Neural progenitor cell (in vitro differentiated cells): ENCODE measurements at regions not wholly inside any gene's neighbourhood (a gene's known extent, or its start where the extent isn't known, plus 50 kb on each side); places are given as distances from the start of the nearest gene placed in this dataset.

Experiments
- DNase-seq: peaks from one replicate; pipeline ENCODE4 v3.0.0-alpha.2; 2016; ENCODE audit warnings: low spot score
- H2AFZ ChIP-seq: fragments of 200-600 bp; sonication (generic); replicated peaks from 2 replicates; pipeline ENCODE4 v1.6.1; 2016; ENCODE audit warnings: antibody characterized with exemption
- H3F3A ChIP-seq: fragments of 200-600 bp; sonication (generic); 2 replicates; pipeline ENCODE4 v1.6.1; 2016; ENCODE audit warnings: antibody characterized with exemption, low read depth
- H3K27ac ChIP-seq: fragments of 200-600 bp; sonication (generic); 2 replicates; pipeline ENCODE4 v1.5.1; 2016; ENCODE audit warnings: mild to moderate bottlenecking
- H3K27me3 ChIP-seq: fragments of 200-600 bp; sonication (generic); 2 replicates; pipeline ENCODE4 v1.6.1; 2016; ENCODE audit warnings: mild to moderate bottlenecking, moderate library complexity
- H3K36me3 ChIP-seq: fragments of 200-600 bp; sonication (generic); 2 replicates; pipeline ENCODE4 v1.5.1; 2016
- H3K4me1 ChIP-seq: fragments of 200-600 bp; sonication (generic); 2 replicates; pipeline ENCODE4 v1.6.1; 2016; ENCODE audit warnings: mixed run types
- H3K4me2 ChIP-seq: fragments of 200-600 bp; sonication (generic); 2 replicates; pipeline ENCODE4 v1.6.1; 2016
- H3K4me3 ChIP-seq: fragments of 200-600 bp; sonication (generic); 2 replicates; pipeline ENCODE4 v1.5.1; 2016
- H3K79me2 ChIP-seq: fragments of 200-600 bp; sonication (generic); 2 replicates; pipeline ENCODE4 v1.6.1; 2016; ENCODE audit warnings: low read depth
- H3K9ac ChIP-seq: fragments of 200-600 bp; sonication (generic); 2 replicates; pipeline ENCODE4 v1.6.1; 2016
- H3K9me3 ChIP-seq: fragments of 200-600 bp; sonication (generic); 2 replicates; pipeline ENCODE4 v1.5.1; 2016; ENCODE audit warnings: low read depth
- H4K20me1 ChIP-seq: fragments of 200-600 bp; sonication (generic); 2 replicates; pipeline ENCODE4 v1.6.1; 2016; ENCODE audit warnings: low read depth
- H3K27ac Mint-ChIP-seq: 3 replicates; pipeline ENCODE4 v1.8.0; 2021; ENCODE audit warnings: mixed read lengths
- H3K27me3 Mint-ChIP-seq: 2 replicates; pipeline ENCODE4 v1.8.0; 2022; ENCODE audit warnings: low read depth, mild to moderate bottlenecking, inconsistent platforms, moderate library complexity, mixed read lengths; ENCODE audit not compliant: insufficient read depth
- H3K36me3 Mint-ChIP-seq: 3 replicates; pipeline ENCODE4 v1.8.0; 2021; ENCODE audit warnings: mixed read lengths
- H3K4me1 Mint-ChIP-seq: 3 replicates; pipeline ENCODE4 v1.8.0; 2021; ENCODE audit warnings: mixed read lengths
- H3K4me3 Mint-ChIP-seq: 3 replicates; pipeline ENCODE4 v1.8.0; 2021; ENCODE audit warnings: mild to moderate bottlenecking, moderate library complexity, mixed read lengths
- H3K9me3 Mint-ChIP-seq: 3 replicates; pipeline ENCODE4 v1.8.0; 2020; ENCODE audit warnings: mixed read lengths
- EZH2 ChIP-seq: fragments of 200-600 bp; sonication (generic); IDR thresholded peaks from 2 replicates; pipeline ENCODE4 v1.6.1; 2017; ENCODE audit warnings: antibody characterized with exemption, mild to moderate bottlenecking, moderate library complexity
- EZH2phosphoT487 ChIP-seq: fragments of 200-600 bp; sonication (generic); IDR thresholded peaks from 2 replicates; pipeline ENCODE4 v1.6.1; 2017; ENCODE audit warnings: antibody characterized with exemption
- TF ChIP-seq, protein P1 (sequence below): fragments of 200-600 bp; sonication (generic); IDR thresholded peaks from 2 replicates; pipeline ENCODE4 v1.5.1; 2017; ENCODE audit warnings: antibody characterized with exemption, mild to moderate bottlenecking

DNA sequence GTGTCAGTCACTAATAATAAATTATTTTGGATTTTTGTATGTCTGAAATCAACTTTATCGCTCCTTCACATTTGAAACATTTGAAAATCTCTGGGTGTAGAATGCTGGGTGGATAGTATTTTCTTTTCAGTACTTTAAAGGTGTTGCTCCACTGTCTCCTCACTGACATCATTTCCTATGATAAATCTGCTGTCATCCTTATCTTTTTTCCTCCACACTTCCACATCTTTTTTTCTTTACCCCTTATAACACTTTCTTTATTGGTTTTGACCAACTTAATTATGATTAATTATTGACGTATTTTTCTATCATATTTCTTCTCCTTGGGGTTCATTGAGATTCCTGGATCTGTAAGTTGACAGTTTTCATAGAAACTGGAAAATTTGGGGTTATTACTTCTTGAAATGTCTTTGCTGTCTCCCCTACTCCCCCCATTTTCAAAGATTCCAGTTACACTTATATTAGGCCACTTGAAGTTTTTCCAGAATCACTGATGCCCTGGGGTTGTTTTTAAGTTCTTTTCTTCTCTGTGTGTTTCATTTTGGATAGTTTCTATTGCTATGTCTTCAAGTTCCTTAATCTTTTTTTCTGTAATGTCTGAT, 177.5 kb upstream of the DIO3 start:
- Histone ChIP-seq H3F3A (no peaks in the 10 kb centered on the region), H4K20me1 (no peaks in the 10 kb centered on the region), H2AFZ (no peak overlapping the region), H3K27ac (no peak overlapping the region), H3K4me3 (no peak overlapping the region), H3K27me3 (peaks cover under 1% of the 10 kb centered on the region), H3K4me1 (no peaks in the 10 kb centered on the region), H3K36me3 (peaks cover 6% of the 10 kb centered on the region), H3K9ac (no peak overlapping the region), H3K9me3 (peaks cover 8% of the 10 kb centered on the region), H3K79me2 (no peaks in the 10 kb centered on the region), H3K4me2 (no peak overlapping the region)
- DNase-seq = no peak
- Mint-ChIP-seq H3K4me3 (no peak overlapping the region), H3K27ac (no peak overlapping the region), H3K36me3 (no peaks in the 10 kb centered on the region), H3K27me3 (no peaks in the 10 kb centered on the region), H3K9me3 (peaks cover 34% of the 10 kb centered on the region), H3K4me1 (no peaks in the 10 kb centered on the region)
- TF ChIP-seq EZH2 (no peak), EZH2phosphoT487 (no peak)
- TF ChIP-seq, protein P1, sequence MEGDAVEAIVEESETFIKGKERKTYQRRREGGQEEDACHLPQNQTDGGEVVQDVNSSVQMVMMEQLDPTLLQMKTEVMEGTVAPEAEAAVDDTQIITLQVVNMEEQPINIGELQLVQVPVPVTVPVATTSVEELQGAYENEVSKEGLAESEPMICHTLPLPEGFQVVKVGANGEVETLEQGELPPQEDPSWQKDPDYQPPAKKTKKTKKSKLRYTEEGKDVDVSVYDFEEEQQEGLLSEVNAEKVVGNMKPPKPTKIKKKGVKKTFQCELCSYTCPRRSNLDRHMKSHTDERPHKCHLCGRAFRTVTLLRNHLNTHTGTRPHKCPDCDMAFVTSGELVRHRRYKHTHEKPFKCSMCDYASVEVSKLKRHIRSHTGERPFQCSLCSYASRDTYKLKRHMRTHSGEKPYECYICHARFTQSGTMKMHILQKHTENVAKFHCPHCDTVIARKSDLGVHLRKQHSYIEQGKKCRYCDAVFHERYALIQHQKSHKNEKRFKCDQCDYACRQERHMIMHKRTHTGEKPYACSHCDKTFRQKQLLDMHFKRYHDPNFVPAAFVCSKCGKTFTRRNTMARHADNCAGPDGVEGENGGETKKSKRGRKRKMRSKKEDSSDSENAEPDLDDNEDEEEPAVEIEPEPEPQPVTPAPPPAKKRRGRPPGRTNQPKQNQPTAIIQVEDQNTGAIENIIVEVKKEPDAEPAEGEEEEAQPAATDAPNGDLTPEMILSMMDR = no peak

DNA sequence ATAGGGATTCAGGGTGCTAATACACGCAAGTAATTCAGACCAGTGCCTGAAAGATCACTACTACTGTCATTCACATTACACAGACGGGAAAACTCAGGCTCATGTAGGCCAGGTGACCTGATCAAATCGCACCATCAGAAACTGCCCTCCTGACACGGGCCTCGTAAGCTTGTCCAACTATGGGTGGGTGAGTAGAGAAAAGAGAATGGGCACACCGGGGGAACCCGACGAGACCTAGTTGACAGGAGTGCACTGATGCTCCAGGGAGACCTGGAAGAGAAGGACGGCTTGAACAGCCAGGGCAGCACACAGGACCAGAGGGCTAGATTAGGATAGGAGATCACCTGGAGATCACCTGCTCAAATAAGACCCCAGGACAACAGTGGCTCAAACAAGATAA, 166.9 kb upstream of the DIO3 start:
- TF ChIP-seq EZH2phosphoT487 (no peak), EZH2 (no peak)
- TF ChIP-seq, protein P1 = no peak
- Histone ChIP-seq H3K79me2 (no peaks in the 10 kb centered on the region), H3K27ac (no peak overlapping the region), H3K9ac (no peak overlapping the region), H2AFZ (no peak overlapping the region), H3K4me2 (no peak overlapping the region), H3K27me3 (peaks cover 1% of the 10 kb centered on the region), H3K4me3 (no peak overlapping the region), H3K36me3 (no peaks in the 10 kb centered on the region), H3K9me3 (no peaks in the 10 kb centered on the region), H3K4me1 (no peaks in the 10 kb centered on the region), H4K20me1 (no peaks in the 10 kb centered on the region), H3F3A (no peaks in the 10 kb centered on the region)
- H3K27ac Mint-ChIP-seq = no peak overlapping the region
- no peaks in the 10 kb centered on the region for H3K4me1 Mint-ChIP-seq
- no peak for DNase-seq
- no peak overlapping the region for H3K4me3 Mint-ChIP-seq
- peaks cover 8% of the 10 kb centered on the region for H3K9me3 Mint-ChIP-seq
- H3K27me3 Mint-ChIP-seq = peaks cover 8% of the 10 kb centered on the region
- H3K36me3 Mint-ChIP-seq = no peaks in the 10 kb centered on the region

DNA sequence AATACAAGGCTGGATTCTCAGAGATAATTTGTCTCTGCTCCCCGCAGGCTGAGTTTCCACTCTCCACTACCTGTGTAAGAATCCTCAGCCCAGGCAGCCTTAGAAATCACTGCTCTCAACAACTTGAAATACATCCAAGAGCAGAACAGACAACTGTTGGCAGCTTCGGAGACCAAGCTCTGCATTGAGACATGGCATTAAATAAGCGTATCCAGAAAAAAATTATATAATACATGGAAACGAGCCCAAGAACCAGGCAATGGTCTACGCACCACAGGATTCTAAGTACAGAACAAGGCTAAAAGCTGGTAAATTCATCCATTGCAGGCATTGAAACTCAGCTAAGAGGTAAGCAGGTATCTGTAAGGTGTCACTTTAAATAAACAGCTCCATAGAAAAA, 165.5 kb upstream of the DIO3 start:
- peaks cover 8% of the 10 kb centered on the region for H3K9me3 Mint-ChIP-seq
- no peaks in the 10 kb centered on the region for H3K4me1 Mint-ChIP-seq
- H3K27me3 Mint-ChIP-seq = peaks cover 8% of the 10 kb centered on the region
- no peak overlapping the region for H3K4me2 ChIP-seq
- no peaks in the 10 kb centered on the region for H3F3A ChIP-seq
- H3K4me3 ChIP-seq = no peak overlapping the region
- no peaks in the 10 kb centered on the region for H3K27me3 ChIP-seq
- H3K79me2 ChIP-seq = no peaks in the 10 kb centered on the region
- no peaks in the 10 kb centered on the region for H4K20me1 ChIP-seq
- no peak overlapping the region for H3K27ac Mint-ChIP-seq
- TF ChIP-seq, protein P1 = no peak
- TF ChIP-seq EZH2 = no peak
- TF ChIP-seq EZH2phosphoT487 = no peak
- H3K36me3 Mint-ChIP-seq = no peaks in the 10 kb centered on the region
- no peaks in the 10 kb centered on the region for H3K4me1 ChIP-seq
- no peak for DNase-seq
- no peak overlapping the region for H3K4me3 Mint-ChIP-seq
- H3K9me3 ChIP-seq = no peaks in the 10 kb centered on the region
- H3K9ac ChIP-seq = no peak overlapping the region
- no peak overlapping the region for H2AFZ ChIP-seq
- H3K27ac ChIP-seq = no peak overlapping the region
- H3K36me3 ChIP-seq = no peaks in the 10 kb centered on the region
